ENCODE measurements at regions not wholly inside any gene's neighbourhood (a gene's known extent, or its start where the extent isn't known, plus 50 kb on each side); places are given as distances from the start of the nearest gene placed in this dataset.

DNA sequence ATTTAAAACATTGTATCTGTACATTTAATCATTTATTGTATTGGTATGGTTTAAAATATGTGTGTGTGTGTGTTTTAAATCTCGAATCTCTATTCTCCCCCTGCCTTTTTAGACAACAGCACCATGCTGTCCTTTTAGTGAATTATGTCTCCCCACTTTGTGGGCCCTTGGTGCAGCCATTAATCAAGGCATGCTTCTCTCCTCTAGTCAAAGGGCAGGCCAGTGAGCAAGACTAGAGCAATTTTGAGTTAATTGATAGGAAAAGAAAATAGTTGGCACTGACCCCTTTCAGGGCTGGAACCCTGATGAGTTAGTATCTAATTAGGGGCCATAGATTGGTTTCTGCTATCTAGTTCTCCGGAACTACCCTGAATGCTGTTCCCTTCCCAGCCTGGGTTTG lies 111.0 kb downstream of the MAIP1 start:
- TF ChIP-seq POLR2A (IDR thresholded peaks at IDR 0.05; ENCODE audit: low read length) (no peak), GATA1 (IDR thresholded peaks at IDR 0.05; ENCODE audit: low read depth, low read length) (no peak)

All from erythroblast (primary cell).